ENCODE measurements at regions not wholly inside any gene's neighbourhood (a gene's known extent, or its start where the extent isn't known, plus 50 kb on each side); places are given as distances from the start of the nearest gene placed in this dataset.

DNA sequence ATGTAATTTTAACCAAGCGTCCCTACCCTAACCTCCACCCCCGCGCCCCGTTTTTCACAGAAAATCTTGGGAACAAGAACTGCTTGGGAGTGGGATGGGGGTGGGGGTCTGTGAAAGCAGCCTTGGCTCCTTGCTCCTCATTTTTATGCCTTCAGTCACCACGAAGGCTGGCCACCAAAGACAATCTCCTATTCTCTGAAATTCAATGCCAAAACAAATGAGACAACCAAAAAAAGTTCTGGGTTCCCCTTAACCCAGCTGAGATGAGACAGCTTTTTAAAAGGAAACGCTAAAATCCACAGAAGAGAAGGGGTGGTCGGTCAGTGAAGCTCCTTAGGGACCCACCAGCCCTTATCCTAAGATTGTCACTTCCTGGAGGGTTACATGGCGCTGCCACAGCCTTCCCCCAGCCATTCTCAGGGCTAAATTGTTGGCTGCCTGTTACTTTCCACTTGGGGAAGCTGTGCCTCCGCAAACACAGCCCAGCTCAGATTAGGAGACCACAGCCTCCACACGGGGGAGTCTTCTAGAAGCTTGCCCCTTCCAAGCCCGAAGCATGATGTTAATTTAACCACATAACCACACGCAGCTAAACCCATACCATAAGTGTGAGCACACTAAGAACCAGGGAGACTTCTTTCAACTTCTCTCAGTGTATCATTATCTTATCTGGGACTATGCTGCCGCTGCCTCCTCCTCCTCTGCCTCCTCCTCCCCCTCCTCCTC lies 136.3 kb downstream of the FOXD1 start:
- H3K27ac ChIP-seq: peak overlapping the region; percentile 71 to 76
- TF ChIP-seq CTCF (IDR thresholded peaks at IDR 0.05) (no peak), POLR2A (IDR thresholded peaks at IDR 0.05) (no peak), POLR2AphosphoS5 (IDR thresholded peaks at IDR 0.05) (no peak)
- H3K4me1 ChIP-seq: no peaks in the 10 kb centered on the region
- peaks cover 0 to 4% of the 10 kb centered on the region in 2 donors for H3K27me3 ChIP-seq
- H3K36me3 ChIP-seq: no peaks in the 10 kb centered on the region
- H3K9me3 ChIP-seq: no peaks in the 10 kb centered on the region
- DNase-seq (ENCODE audit: low spot score in 2 of 2): no peak
- intact Hi-C loops (cut with DNase I; ENCODE audit: low total_unique reads): no loop called here
- H3K4me3 ChIP-seq: peak overlapping the region in 1 of 3 donors; percentile 35

- no peaks in the 10 kb centered on the region for H3K4me1 ChIP-seq
- H3K4me3 ChIP-seq: peak overlapping the region in 2 of 3 donors; percentile 35 to 56
- peak in 1 of 2 donors; percentile 51 for DNase-seq (ENCODE audit: low spot score in 2 of 2)
- H3K9me3 ChIP-seq: no peaks in the 10 kb centered on the region
- peak overlapping the region; percentile 71 to 76 for H3K27ac ChIP-seq
- peaks cover 0 to 3% of the 10 kb centered on the region in 2 donors for H3K27me3 ChIP-seq
- TF ChIP-seq POLR2AphosphoS5 (IDR thresholded peaks at IDR 0.05): no peak
- no peak for TF ChIP-seq CTCF (IDR thresholded peaks at IDR 0.05)
- no peak for TF ChIP-seq POLR2A (IDR thresholded peaks at IDR 0.05)
- intact Hi-C loops (cut with DNase I; ENCODE audit: low total_unique reads): no loop called here
- no peaks in the 10 kb centered on the region for H3K36me3 ChIP-seq
Observed at GRCh38 chr5:73311291-73312110, 137.1 kb downstream of the FOXD1 start.

GRCh38 chr5:73307645-73308355 lies 134.8 kb downstream of the TMEM174 start:
- H3K36me3 ChIP-seq: no peaks in the 10 kb centered on the region
- no peak for DNase-seq (ENCODE audit: low spot score in 2 of 2)
- peaks cover 3 to 26% of the 10 kb centered on the region in 2 donors for H3K27me3 ChIP-seq
- no peaks in the 10 kb centered on the region for H3K4me1 ChIP-seq
- intact Hi-C loops (cut with DNase I; ENCODE audit: low total_unique reads): loop anchor here (2.0 kb wide), 1 partner anchor 41 kb away; no protein-coding TSS in a partner anchor
- no peak overlapping the region for H3K4me3 ChIP-seq
- no peaks in the 10 kb centered on the region for H3K9me3 ChIP-seq
- no peak overlapping the region for H3K27ac ChIP-seq
- TF ChIP-seq POLR2AphosphoS5 (IDR thresholded peaks at IDR 0.05): no peak
- no peak for TF ChIP-seq POLR2A (IDR thresholded peaks at IDR 0.05)
- TF ChIP-seq CTCF (IDR thresholded peaks at IDR 0.05): no peak

GRCh38 chr5:73306741-73307275 lies 133.8 kb downstream of the TMEM174 start:
- Histone ChIP-seq H3K27me3 (peaks cover 3 to 36% of the 10 kb centered on the region in 2 donors), H3K27ac (no peak overlapping the region), H3K9me3 (no peaks in the 10 kb centered on the region), H3K36me3 (no peaks in the 10 kb centered on the region), H3K4me3 (no peak overlapping the region), H3K4me1 (no peaks in the 10 kb centered on the region)
- intact Hi-C loops (cut with DNase I; ENCODE audit: low total_unique reads): no loop called here
- no peak for DNase-seq (ENCODE audit: low spot score in 2 of 2)
- no peak for TF ChIP-seq POLR2A (IDR thresholded peaks at IDR 0.05)

GRCh38 chr5:73306078-73306719 lies 133.2 kb downstream of the TMEM174 start:
- Histone ChIP-seq H3K27me3 (peaks cover 3 to 42% of the 10 kb centered on the region in 2 donors), H3K27ac (no peak overlapping the region), H3K4me3 (no peak overlapping the region), H3K36me3 (no peaks in the 10 kb centered on the region), H3K9me3 (no peaks in the 10 kb centered on the region), H3K4me1 (no peaks in the 10 kb centered on the region)
- no peak for DNase-seq (ENCODE audit: low spot score in 2 of 2)
- intact Hi-C loops (cut with DNase I; ENCODE audit: low total_unique reads): no loop called here
- no peak for TF ChIP-seq POLR2AphosphoS5 (IDR thresholded peaks at IDR 0.05)
- TF ChIP-seq CTCF (IDR thresholded peaks at IDR 0.05): no peak
- TF ChIP-seq POLR2A (IDR thresholded peaks at IDR 0.05): no peak

Data from breast epithelium (tissue), 4 donors.